ENCODE measurements at regions not wholly inside any gene's neighbourhood (a gene's known extent, or its start where the extent isn't known, plus 50 kb on each side); places are given as distances from the start of the nearest gene placed in this dataset.
A peak's percentile ranks its signal among the peaks of the same experiment; 100 is the strongest.
"Not testable (repeated sequence)": the region's sequence is repeated elsewhere in the genome, so short reads cannot be mapped to it uniquely, and the experiment has no call there.

- H3K27ac ChIP-seq (ENCODE audit: low read depth, low read length), result no peak overlapping the region
- peaks cover 41% of the 10 kb centered on the region for H3K27me3 ChIP-seq (ENCODE audit: insufficient read depth, low read length)
- no peaks in the 10 kb centered on the region for H3K79me2 ChIP-seq (ENCODE audit: control insufficient read depth, insufficient read depth, low read length, unreplicated experiment)
- no peak overlapping the region for H2AFZ ChIP-seq (ENCODE audit: low read length, unreplicated experiment)
- no peak overlapping the region for H3K4me3 ChIP-seq (ENCODE audit: low read depth, low read length)
- H3K4me1 ChIP-seq (ENCODE audit: control insufficient read depth, insufficient read depth, low read length, unreplicated experiment), result no peaks in the 10 kb centered on the region
- no peaks in the 10 kb centered on the region for H3K36me3 ChIP-seq (ENCODE audit: insufficient read depth, low read length)
Observed at GRCh38 chr3:107920538-107920937, 170.3 kb downstream of the CD47 start.

- H3K27me3 ChIP-seq (ENCODE audit: insufficient read depth, low read length), result peaks cover 41% of the 10 kb centered on the region
- no peak overlapping the region for H3K27ac ChIP-seq (ENCODE audit: low read depth, low read length)
- H3K4me3 ChIP-seq (ENCODE audit: low read depth, low read length), result no peak overlapping the region
- no peaks in the 10 kb centered on the region for H3K79me2 ChIP-seq (ENCODE audit: control insufficient read depth, insufficient read depth, low read length, unreplicated experiment)
- H3K36me3 ChIP-seq (ENCODE audit: insufficient read depth, low read length), result no peaks in the 10 kb centered on the region
- no peak overlapping the region for H2AFZ ChIP-seq (ENCODE audit: low read length, unreplicated experiment)
- H3K4me1 ChIP-seq (ENCODE audit: control insufficient read depth, insufficient read depth, low read length, unreplicated experiment), result no peaks in the 10 kb centered on the region
Observed at GRCh38 chr3:107919239-107919638, 171.6 kb downstream of the CD47 start.

DNA sequence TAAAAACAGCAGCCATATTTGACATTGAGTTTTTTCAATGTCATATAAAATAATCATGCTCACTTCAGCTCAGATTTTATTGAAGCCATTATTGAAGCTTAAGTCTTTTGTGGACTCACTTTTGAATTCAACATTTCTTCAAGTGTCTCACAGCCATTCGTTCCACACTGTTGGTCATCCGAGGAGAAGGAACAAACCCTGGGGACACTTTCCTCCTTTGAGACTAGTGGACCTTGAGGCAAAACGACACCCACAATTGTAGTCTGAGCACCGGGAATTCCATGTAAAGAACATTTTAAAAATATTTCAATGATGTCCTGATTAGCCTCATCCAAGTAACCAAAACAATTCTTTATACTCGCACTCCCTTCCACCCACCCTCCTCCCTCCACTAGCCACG, 174.7 kb downstream of the CD47 start:
- H2AFZ ChIP-seq (ENCODE audit: low read length, unreplicated experiment), result no peak overlapping the region
- H3K27me3 ChIP-seq (ENCODE audit: insufficient read depth, low read length), result peaks cover 31% of the 10 kb centered on the region
- peaks cover 7% of the 10 kb centered on the region for H3K4me1 ChIP-seq (ENCODE audit: control insufficient read depth, insufficient read depth, low read length, unreplicated experiment)

GRCh38 chr3:107915706-107916105, 175.1 kb downstream of the CD47 start:
- Histone ChIP-seq H2AFZ (ENCODE audit: low read length, unreplicated experiment) (no peak overlapping the region), H3K79me2 (ENCODE audit: control insufficient read depth, insufficient read depth, low read length, unreplicated experiment) (no peaks in the 10 kb centered on the region), H3K27ac (ENCODE audit: low read depth, low read length) (no peak overlapping the region), H3K27me3 (ENCODE audit: insufficient read depth, low read length) (peaks cover 26% of the 10 kb centered on the region), H3K4me3 (ENCODE audit: low read depth, low read length) (no peak overlapping the region), H3K4me1 (ENCODE audit: control insufficient read depth, insufficient read depth, low read length, unreplicated experiment) (peaks cover 7% of the 10 kb centered on the region), H3K36me3 (ENCODE audit: insufficient read depth, low read length) (no peaks in the 10 kb centered on the region)

More for the DNA sequence above, 174.7 kb downstream of the CD47 start:
- Histone ChIP-seq H3K27ac (ENCODE audit: low read depth, low read length) (no peak overlapping the region), H3K36me3 (ENCODE audit: insufficient read depth, low read length) (no peaks in the 10 kb centered on the region), H3K79me2 (ENCODE audit: control insufficient read depth, insufficient read depth, low read length, unreplicated experiment) (no peaks in the 10 kb centered on the region), H3K4me3 (ENCODE audit: low read depth, low read length) (no peak overlapping the region)

- Histone ChIP-seq H3K4me1 (ENCODE audit: control insufficient read depth, insufficient read depth, low read length, unreplicated experiment) (peaks cover 7% of the 10 kb centered on the region), H3K4me3 (ENCODE audit: low read depth, low read length) (no peak overlapping the region), H3K36me3 (ENCODE audit: insufficient read depth, low read length) (no peaks in the 10 kb centered on the region), H3K27me3 (ENCODE audit: insufficient read depth, low read length) (peaks cover 10% of the 10 kb centered on the region; the same call in 1 of the 2 replicates), H3K27ac (ENCODE audit: low read depth, low read length) (no peak overlapping the region), H2AFZ (ENCODE audit: low read length, unreplicated experiment) (no peak overlapping the region), H3K79me2 (ENCODE audit: control insufficient read depth, insufficient read depth, low read length, unreplicated experiment) (no peaks in the 10 kb centered on the region)
Observed at GRCh38 chr3:107913701-107914100, 177.1 kb downstream of the CD47 start.

DNA sequence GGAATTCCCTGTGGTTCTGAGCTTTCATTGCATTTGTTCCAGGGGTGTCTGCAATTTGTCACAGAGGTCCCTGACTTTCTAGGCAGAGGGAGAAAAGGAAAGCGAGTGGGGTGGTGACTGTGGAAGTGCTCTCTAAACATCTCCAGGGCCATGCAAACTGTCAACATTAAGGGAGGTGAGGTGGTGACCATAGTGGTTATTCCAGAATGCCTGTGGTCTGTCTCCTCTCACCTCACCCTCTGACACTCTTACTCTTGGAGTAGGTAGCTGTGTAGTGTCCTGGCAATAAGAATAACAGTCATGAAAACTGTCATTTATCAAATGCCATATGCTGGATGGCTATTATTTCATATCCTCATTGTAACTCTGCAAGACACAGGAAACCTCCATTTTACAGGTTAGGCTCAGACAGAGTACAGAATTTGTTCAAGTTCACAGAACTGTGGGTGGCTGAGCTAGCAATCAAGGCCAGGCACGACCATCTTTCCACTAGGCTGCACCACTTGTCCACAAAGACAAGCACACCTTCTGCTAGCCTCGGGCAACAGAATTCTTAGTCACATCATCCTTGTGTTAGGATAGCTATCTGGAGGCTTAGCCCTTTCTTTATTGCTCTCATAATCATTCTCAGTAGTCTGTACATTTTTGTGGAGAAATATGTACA, 179.4 kb downstream of the CD47 start:
- Histone ChIP-seq H3K27me3 (ENCODE audit: insufficient read depth, low read length) (0 out of 2 replicates have a peak, but pooled peaks cover 2% of the 10 kb centered on the region), H2AFZ (ENCODE audit: low read length, unreplicated experiment) (no peak overlapping the region), H3K79me2 (ENCODE audit: control insufficient read depth, insufficient read depth, low read length, unreplicated experiment) (no peaks in the 10 kb centered on the region), H3K4me1 (ENCODE audit: control insufficient read depth, insufficient read depth, low read length, unreplicated experiment) (peaks cover 7% of the 10 kb centered on the region), H3K36me3 (ENCODE audit: insufficient read depth, low read length) (no peaks in the 10 kb centered on the region), H3K4me3 (ENCODE audit: low read depth, low read length) (no peak overlapping the region), H3K27ac (ENCODE audit: low read depth, low read length) (no peak overlapping the region)

DNA sequence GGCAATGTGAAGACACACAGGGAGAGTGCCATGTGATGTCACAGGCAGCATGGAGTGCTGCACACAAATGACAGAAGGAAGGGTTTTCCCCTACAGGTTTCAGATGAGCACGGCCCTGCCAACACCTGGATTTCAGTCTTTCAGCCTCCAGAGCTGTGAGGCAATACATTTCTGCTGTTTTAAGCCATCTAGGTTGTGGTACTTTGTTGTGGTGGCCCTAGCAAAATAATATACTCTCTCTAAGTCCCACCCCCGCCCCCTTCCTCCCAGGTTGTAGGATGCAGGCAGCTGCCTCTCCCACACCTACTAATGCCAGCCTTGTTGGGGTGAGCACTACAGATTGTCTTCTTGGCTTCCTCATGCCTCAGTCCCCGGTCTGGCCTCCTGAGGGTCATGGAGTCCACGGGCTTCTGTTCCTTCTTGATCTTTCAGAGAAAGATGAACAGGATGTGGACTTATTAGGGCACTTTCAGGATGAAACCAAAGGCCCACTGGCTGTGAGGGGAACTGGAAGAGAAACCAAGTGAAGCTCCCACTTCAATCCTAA, 180.0 kb downstream of the CD47 start:
- no peaks in the 10 kb centered on the region for H3K27me3 ChIP-seq (ENCODE audit: insufficient read depth, low read length)
- no peak overlapping the region for H3K27ac ChIP-seq (ENCODE audit: low read depth, low read length)
- H3K4me1 ChIP-seq (ENCODE audit: control insufficient read depth, insufficient read depth, low read length, unreplicated experiment), result peaks cover 7% of the 10 kb centered on the region
- H3K36me3 ChIP-seq (ENCODE audit: insufficient read depth, low read length), result no peaks in the 10 kb centered on the region
- H3K79me2 ChIP-seq (ENCODE audit: control insufficient read depth, insufficient read depth, low read length, unreplicated experiment), result no peaks in the 10 kb centered on the region
- H2AFZ ChIP-seq (ENCODE audit: low read length, unreplicated experiment), result no peak overlapping the region
- no peak overlapping the region for H3K4me3 ChIP-seq (ENCODE audit: low read depth, low read length)

DNA sequence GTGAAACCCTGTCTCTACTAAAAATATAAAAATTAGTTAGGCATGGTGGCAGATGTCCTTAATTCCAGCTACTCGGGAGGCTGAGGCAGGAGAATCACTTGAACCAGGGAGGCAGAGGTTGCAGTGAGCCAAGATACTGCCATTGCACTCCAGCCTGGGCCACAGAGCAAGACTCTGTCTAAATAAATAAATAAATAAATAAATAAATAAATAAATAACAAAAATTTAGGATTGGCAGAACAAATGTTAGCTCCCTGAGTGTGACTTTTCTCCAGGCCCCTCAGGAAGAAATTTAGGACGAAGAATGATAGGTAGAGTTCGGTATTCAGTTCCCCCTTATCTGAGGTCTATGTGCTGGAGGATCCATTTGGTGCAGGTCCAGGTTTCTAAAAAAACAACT, 181.2 kb downstream of the CD47 start:
- not testable (repeated sequence) for H3K36me3 ChIP-seq (ENCODE audit: insufficient read depth, low read length); H3K4me1 ChIP-seq (ENCODE audit: control insufficient read depth, insufficient read depth, low read length, unreplicated experiment); H3K27ac ChIP-seq (ENCODE audit: low read depth, low read length); H3K27me3 ChIP-seq (ENCODE audit: insufficient read depth, low read length); H2AFZ ChIP-seq (ENCODE audit: low read length, unreplicated experiment); H3K79me2 ChIP-seq (ENCODE audit: control insufficient read depth, insufficient read depth, low read length, unreplicated experiment); H3K4me3 ChIP-seq (ENCODE audit: low read depth, low read length)

GRCh38 chr3:107907996-107908395, 182.8 kb downstream of the CD47 start:
- H3K36me3 ChIP-seq (ENCODE audit: insufficient read depth, low read length), result no peaks in the 10 kb centered on the region
- H3K27ac ChIP-seq (ENCODE audit: low read depth, low read length), result no peak overlapping the region
- no peak overlapping the region for H2AFZ ChIP-seq (ENCODE audit: low read length, unreplicated experiment)
- no peak overlapping the region for H3K4me3 ChIP-seq (ENCODE audit: low read depth, low read length)
- H3K27me3 ChIP-seq (ENCODE audit: insufficient read depth, low read length), result no peaks in the 10 kb centered on the region
- no peaks in the 10 kb centered on the region for H3K4me1 ChIP-seq (ENCODE audit: control insufficient read depth, insufficient read depth, low read length, unreplicated experiment)
- no peaks in the 10 kb centered on the region for H3K79me2 ChIP-seq (ENCODE audit: control insufficient read depth, insufficient read depth, low read length, unreplicated experiment)

DNA sequence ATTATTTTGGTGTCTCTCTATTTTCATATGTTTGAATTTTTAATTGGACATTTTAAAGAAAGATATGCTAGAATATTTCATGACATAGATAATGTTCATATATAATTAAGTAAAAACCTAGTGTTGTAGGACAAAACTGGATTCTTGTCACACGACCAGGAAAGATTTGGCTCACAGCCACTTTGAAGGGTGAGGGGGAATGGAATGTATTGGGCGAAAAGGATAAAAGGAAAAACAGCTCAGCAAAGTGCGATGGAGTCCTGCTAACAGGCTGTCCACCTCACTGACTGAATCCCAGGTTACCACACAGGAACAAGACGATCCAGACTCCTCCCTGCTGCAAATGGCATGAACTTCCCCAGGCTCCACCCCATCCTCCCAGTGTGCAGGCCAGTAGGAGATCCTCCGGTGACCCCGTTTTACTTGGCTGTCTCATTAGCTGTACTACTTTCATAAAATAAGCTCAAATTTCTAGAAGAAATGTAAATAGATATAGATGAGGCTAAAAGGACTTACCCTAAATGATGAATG, 186.2 kb downstream of the CD47 start:
- Histone ChIP-seq H2AFZ (ENCODE audit: low read length, unreplicated experiment) (no peak overlapping the region), H3K79me2 (ENCODE audit: control insufficient read depth, insufficient read depth, low read length, unreplicated experiment) (no peaks in the 10 kb centered on the region), H3K4me3 (ENCODE audit: low read depth, low read length) (no peak overlapping the region), H3K36me3 (ENCODE audit: insufficient read depth, low read length) (no peaks in the 10 kb centered on the region), H3K27me3 (ENCODE audit: insufficient read depth, low read length) (no peaks in the 10 kb centered on the region), H3K4me1 (ENCODE audit: control insufficient read depth, insufficient read depth, low read length, unreplicated experiment) (peaks cover 10% of the 10 kb centered on the region), H3K27ac (ENCODE audit: low read depth, low read length) (no peak overlapping the region)

DNA sequence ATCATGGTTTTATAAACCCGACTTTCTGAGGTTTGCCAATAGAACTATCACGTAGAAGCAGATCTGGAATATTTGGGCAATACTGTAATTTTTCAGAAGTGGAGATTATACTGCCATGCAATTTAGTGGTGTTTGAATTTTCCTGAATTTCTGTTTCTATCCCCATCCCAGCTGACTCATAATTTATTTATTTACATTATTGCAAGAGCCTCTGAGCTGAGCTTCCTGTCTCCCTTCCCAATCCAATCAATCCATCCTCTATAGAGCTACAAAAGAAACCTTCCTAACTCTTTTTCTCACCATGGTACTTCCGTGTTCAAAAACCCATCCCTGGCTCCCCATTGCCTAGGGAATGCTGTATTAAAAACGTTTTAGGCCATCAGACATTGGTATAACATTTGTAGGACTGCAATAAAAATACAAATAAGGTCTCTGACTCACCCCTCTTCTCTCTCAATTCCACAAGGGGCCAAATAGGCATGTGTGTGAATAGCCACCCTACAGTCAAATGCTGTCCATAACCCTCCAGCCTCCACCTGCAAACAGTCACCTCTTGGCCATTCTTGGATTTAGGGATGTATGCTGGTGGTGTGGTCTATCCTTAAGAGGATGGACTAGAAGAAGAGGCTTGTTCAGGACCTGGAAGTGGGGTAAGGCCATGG, 190.7 kb downstream of the CD47 start:
- H3K27ac ChIP-seq (ENCODE audit: low read depth, low read length), result no peak overlapping the region
- H3K4me3 ChIP-seq (ENCODE audit: low read depth, low read length), result no peak overlapping the region
- H3K27me3 ChIP-seq (ENCODE audit: insufficient read depth, low read length), result peaks cover 7% of the 10 kb centered on the region; the same call in 1 of the 2 replicates
- H2AFZ ChIP-seq (ENCODE audit: low read length, unreplicated experiment), result peak overlapping the region; percentile 77
- H3K4me1 ChIP-seq (ENCODE audit: control insufficient read depth, insufficient read depth, low read length, unreplicated experiment), result peaks cover 18% of the 10 kb centered on the region
- H3K36me3 ChIP-seq (ENCODE audit: insufficient read depth, low read length), result no peaks in the 10 kb centered on the region
- no peaks in the 10 kb centered on the region for H3K79me2 ChIP-seq (ENCODE audit: control insufficient read depth, insufficient read depth, low read length, unreplicated experiment)

Data from ACC112 (cell line).